OCI-LY7 (cell line): ENCODE measurements at regions not wholly inside any gene's neighbourhood (a gene's known extent, or its start where the extent isn't known, plus 50 kb on each side); places are given as distances from the start of the nearest gene placed in this dataset.

Experiments used
- EZH2phosphoT487 ChIP-seq: fragments of 200-600 bp; sonication (generic); IDR thresholded peaks from 2 replicates; pipeline ENCODE4 v1.6.1; 2018; ENCODE audit warnings: low read depth, borderline replicate concordance, mild to moderate bottlenecking, mixed run types, antibody characterized with exemption, low read length, moderate library complexity, mixed read lengths
- TF ChIP-seq, protein P1 (sequence below): fragments of 200-600 bp; sonication (generic); conservative IDR thresholded peaks from 2 replicates; pipeline ENCODE4 v1.5.1; 2014; ENCODE audit warnings: mild to moderate bottlenecking, antibody characterized with exemption, low read length, moderate library complexity, mixed read lengths

DNA sequence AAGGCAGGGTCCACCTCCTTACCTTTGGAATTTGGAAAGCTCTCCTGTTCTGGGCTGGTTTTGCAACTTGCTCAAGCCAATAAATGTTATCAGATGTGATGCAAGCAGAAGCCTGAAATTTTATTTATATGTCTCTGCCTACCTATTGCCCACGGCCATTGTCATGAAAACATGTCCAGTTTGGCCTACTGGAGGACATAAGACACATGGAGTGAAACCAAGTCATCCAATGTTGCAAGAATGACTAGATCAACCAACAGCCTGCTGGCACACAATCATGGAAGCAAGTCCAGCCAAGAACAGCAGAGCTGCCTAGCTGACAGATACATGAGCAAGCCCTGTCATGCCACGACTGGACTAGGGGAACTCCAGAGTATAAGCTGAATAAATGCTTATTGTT, 56.7 kb upstream of the IRAK1BP1 start:
- TF ChIP-seq, protein P1, sequence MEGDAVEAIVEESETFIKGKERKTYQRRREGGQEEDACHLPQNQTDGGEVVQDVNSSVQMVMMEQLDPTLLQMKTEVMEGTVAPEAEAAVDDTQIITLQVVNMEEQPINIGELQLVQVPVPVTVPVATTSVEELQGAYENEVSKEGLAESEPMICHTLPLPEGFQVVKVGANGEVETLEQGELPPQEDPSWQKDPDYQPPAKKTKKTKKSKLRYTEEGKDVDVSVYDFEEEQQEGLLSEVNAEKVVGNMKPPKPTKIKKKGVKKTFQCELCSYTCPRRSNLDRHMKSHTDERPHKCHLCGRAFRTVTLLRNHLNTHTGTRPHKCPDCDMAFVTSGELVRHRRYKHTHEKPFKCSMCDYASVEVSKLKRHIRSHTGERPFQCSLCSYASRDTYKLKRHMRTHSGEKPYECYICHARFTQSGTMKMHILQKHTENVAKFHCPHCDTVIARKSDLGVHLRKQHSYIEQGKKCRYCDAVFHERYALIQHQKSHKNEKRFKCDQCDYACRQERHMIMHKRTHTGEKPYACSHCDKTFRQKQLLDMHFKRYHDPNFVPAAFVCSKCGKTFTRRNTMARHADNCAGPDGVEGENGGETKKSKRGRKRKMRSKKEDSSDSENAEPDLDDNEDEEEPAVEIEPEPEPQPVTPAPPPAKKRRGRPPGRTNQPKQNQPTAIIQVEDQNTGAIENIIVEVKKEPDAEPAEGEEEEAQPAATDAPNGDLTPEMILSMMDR = no peak
- no peak for TF ChIP-seq EZH2phosphoT487
